Neural cell (in vitro differentiated cells): ENCODE measurements at regions not wholly inside any gene's neighbourhood (a gene's known extent, or its start where the extent isn't known, plus 50 kb on each side); places are given as distances from the start of the nearest gene placed in this dataset.

Experiments
- CTCF ChIP-seq: fragments of 450-650 bp; IDR thresholded peaks from 2 replicates; pipeline ENCODE4 v1.5.1; 2014; ENCODE audit warnings: antibody characterized with exemption, mild to moderate bottlenecking, moderate library complexity; ENCODE audit not compliant: poor library complexity, severe bottlenecking
- EP300 ChIP-seq: fragments of 450-650 bp; conservative IDR thresholded peaks from 2 replicates; pipeline ENCODE4 v1.6.1; 2014; ENCODE audit warnings: antibody characterized with exemption, mild to moderate bottlenecking, moderate library complexity; ENCODE audit not compliant: poor library complexity, severe bottlenecking
- EZH2 ChIP-seq: fragments of 200-600, 300-800 bp; shearing (Covaris generic), sonication (generic); IDR thresholded peaks from 2 replicates; pipeline ENCODE4 v1.6.1; 2014; ENCODE audit warnings: antibody characterized with exemption, low read length, borderline replicate concordance, mild to moderate bottlenecking; ENCODE audit not compliant: insufficient read depth, poor library complexity, severe bottlenecking
- MXI1 ChIP-seq: fragments of 450-650 bp; conservative IDR thresholded peaks from 2 replicates; pipeline ENCODE4 v1.6.1; 2014; ENCODE audit warnings: antibody characterized with exemption, mild to moderate bottlenecking; ENCODE audit not compliant: poor library complexity, severe bottlenecking
- POLR2AphosphoS5 ChIP-seq: IDR thresholded peaks from 2 replicates; pipeline ENCODE4 v1.6.1; 2012
- RAD21 ChIP-seq: fragments of 450-650 bp; conservative IDR thresholded peaks from 2 replicates; pipeline ENCODE4 v1.6.1; 2014; ENCODE audit warnings: antibody characterized with exemption, mild to moderate bottlenecking, moderate library complexity
- REST ChIP-seq: IDR thresholded peaks from 2 replicates; pipeline ENCODE4 v1.6.1; 2012; ENCODE audit warnings: borderline replicate concordance
- SMC3 ChIP-seq: fragments of 450-650 bp; conservative IDR thresholded peaks from 2 replicates; pipeline ENCODE4 v1.6.1; 2014; ENCODE audit warnings: antibody characterized with exemption, mild to moderate bottlenecking, moderate library complexity; ENCODE audit not compliant: poor library complexity

GRCh38 chr18:27331606-27332005 lies 146.5 kb upstream of the CHST9 start:
- TF ChIP-seq EZH2 (no peak), POLR2AphosphoS5 (no peak), CTCF (no peak), EP300 (no peak), RAD21 (no peak), REST (no peak), SMC3 (no peak), MXI1 (no peak)
